Mammary epithelial cell (primary cell): ENCODE measurements at regions not wholly inside any gene's neighbourhood (a gene's known extent, or its start where the extent isn't known, plus 50 kb on each side); places are given as distances from the start of the nearest gene placed in this dataset.

Experiments used
- EZH2 ChIP-seq: IDR thresholded peaks from 2 replicates; pipeline ENCODE4 v1.6.1; 2012; ENCODE audit warnings: low read length, inconsistent platforms, borderline replicate concordance
- TF ChIP-seq, protein P1 (sequence below), 2 donors: IDR thresholded peaks in 1 of 2; conservative IDR thresholded peaks in 1 of 2; 2 replicates each; pipeline ENCODE4 v1.5.1; 2011 to 2012; ENCODE audit warnings: inconsistent platforms in 2 of 2, low read length in 2 of 2, mild to moderate bottlenecking in 2 of 2, control low read depth in 1 of 2, low read depth in 1 of 2; ENCODE audit not compliant: insufficient read depth in 1 of 2; ENCODE audit errors: extremely low read depth in 1 of 2

DNA sequence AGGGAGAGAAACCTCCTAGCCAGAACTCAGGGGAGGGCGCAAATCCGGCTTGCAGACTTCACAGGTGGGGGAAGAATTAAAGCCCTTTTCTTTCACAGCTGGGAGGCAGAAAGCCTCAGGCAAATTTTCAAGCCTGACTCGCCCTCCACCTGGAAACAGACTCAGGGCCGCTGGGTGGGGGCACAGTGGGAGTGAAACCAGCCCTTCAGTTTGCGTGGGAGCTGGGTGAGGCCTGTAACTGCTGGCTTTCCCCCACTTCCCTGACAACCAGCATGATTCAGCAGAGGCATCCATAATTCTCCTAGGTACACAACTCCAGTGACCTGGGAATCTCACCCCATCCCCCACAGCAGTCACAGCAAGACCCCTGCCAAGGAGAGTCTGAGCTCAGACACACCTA is 206.9 kb upstream of the INTU start:
- TF ChIP-seq, protein P1, sequence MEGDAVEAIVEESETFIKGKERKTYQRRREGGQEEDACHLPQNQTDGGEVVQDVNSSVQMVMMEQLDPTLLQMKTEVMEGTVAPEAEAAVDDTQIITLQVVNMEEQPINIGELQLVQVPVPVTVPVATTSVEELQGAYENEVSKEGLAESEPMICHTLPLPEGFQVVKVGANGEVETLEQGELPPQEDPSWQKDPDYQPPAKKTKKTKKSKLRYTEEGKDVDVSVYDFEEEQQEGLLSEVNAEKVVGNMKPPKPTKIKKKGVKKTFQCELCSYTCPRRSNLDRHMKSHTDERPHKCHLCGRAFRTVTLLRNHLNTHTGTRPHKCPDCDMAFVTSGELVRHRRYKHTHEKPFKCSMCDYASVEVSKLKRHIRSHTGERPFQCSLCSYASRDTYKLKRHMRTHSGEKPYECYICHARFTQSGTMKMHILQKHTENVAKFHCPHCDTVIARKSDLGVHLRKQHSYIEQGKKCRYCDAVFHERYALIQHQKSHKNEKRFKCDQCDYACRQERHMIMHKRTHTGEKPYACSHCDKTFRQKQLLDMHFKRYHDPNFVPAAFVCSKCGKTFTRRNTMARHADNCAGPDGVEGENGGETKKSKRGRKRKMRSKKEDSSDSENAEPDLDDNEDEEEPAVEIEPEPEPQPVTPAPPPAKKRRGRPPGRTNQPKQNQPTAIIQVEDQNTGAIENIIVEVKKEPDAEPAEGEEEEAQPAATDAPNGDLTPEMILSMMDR (conservative IDR thresholded peaks at IDR 0.05 in 1 of 2, IDR thresholded peaks at IDR 0.05 in 1 of 2; ENCODE audit: extremely low read depth in 1 of 2, insufficient read depth in 1 of 2, low read depth in 1 of 2, low read length in 2 of 2) = no peak
- TF ChIP-seq EZH2 = no peak
